ENCODE measurements at regions not wholly inside any gene's neighbourhood (a gene's known extent, or its start where the extent isn't known, plus 50 kb on each side); places are given as distances from the start of the nearest gene placed in this dataset.

- Histone ChIP-seq H3K36me3 (ENCODE audit: control insufficient read depth, insufficient read depth, low read length) (no peaks in the 10 kb centered on the region), H3K27ac (ENCODE audit: low read depth, low read length) (no peak overlapping the region), H3K4me1 (ENCODE audit: control insufficient read depth, insufficient read depth, low read length) (no peaks in the 10 kb centered on the region), H3K27me3 (ENCODE audit: control insufficient read depth, insufficient read depth, low read length) (no peaks in the 10 kb centered on the region), H3K4me3 (ENCODE audit: low read length) (no peak overlapping the region), H3K9ac (ENCODE audit: low read length) (no peak overlapping the region)
Measured at GRCh38 chr18:72225958-72226357, 318.2 kb downstream of the CBLN2 start.

- H3K27ac ChIP-seq (ENCODE audit: low read depth, low read length): no peak overlapping the region
- H3K36me3 ChIP-seq (ENCODE audit: control insufficient read depth, insufficient read depth, low read length): no peaks in the 10 kb centered on the region
- H3K4me3 ChIP-seq (ENCODE audit: low read length): no peak overlapping the region
- H3K4me1 ChIP-seq (ENCODE audit: control insufficient read depth, insufficient read depth, low read length): no peaks in the 10 kb centered on the region
- no peak overlapping the region for H3K9ac ChIP-seq (ENCODE audit: low read length)
- no peaks in the 10 kb centered on the region for H3K27me3 ChIP-seq (ENCODE audit: control insufficient read depth, insufficient read depth, low read length)
Measured at GRCh38 chr18:72223733-72224132, 320.4 kb downstream of the CBLN2 start.

GRCh38 chr18:72208920-72209676 lies 335.0 kb downstream of the CBLN2 start:
- Histone ChIP-seq H3K9ac (ENCODE audit: low read length) (no peak overlapping the region), H3K27ac (ENCODE audit: low read depth, low read length) (no peak overlapping the region), H3K4me3 (ENCODE audit: low read length) (no peak overlapping the region), H3K4me1 (ENCODE audit: control insufficient read depth, insufficient read depth, low read length) (no peaks in the 10 kb centered on the region), H3K27me3 (ENCODE audit: control insufficient read depth, insufficient read depth, low read length) (no peaks in the 10 kb centered on the region), H3K36me3 (ENCODE audit: control insufficient read depth, insufficient read depth, low read length) (no peaks in the 10 kb centered on the region)

GRCh38 chr18:72207280-72207679 lies 336.9 kb downstream of the CBLN2 start:
- Histone ChIP-seq H3K4me3 (ENCODE audit: low read length) (no peak overlapping the region), H3K27me3 (ENCODE audit: control insufficient read depth, insufficient read depth, low read length) (no peaks in the 10 kb centered on the region), H3K27ac (ENCODE audit: low read depth, low read length) (no peak overlapping the region), H3K36me3 (ENCODE audit: control insufficient read depth, insufficient read depth, low read length) (no peaks in the 10 kb centered on the region), H3K9ac (ENCODE audit: low read length) (no peak overlapping the region), H3K4me1 (ENCODE audit: control insufficient read depth, insufficient read depth, low read length) (no peaks in the 10 kb centered on the region)

- Histone ChIP-seq H3K36me3 (ENCODE audit: control insufficient read depth, insufficient read depth, low read length) (no peaks in the 10 kb centered on the region), H3K27me3 (ENCODE audit: control insufficient read depth, insufficient read depth, low read length) (no peaks in the 10 kb centered on the region), H3K9ac (ENCODE audit: low read length) (no peak overlapping the region), H3K27ac (ENCODE audit: low read depth, low read length) (no peak overlapping the region), H3K4me1 (ENCODE audit: control insufficient read depth, insufficient read depth, low read length) (no peaks in the 10 kb centered on the region), H3K4me3 (ENCODE audit: low read length) (no peak overlapping the region)
Measured at GRCh38 chr18:72206814-72207213, 337.3 kb downstream of the CBLN2 start.

- Histone ChIP-seq H3K36me3 (ENCODE audit: control insufficient read depth, insufficient read depth, low read length) (no peaks in the 10 kb centered on the region), H3K4me3 (ENCODE audit: low read length) (no peak overlapping the region), H3K4me1 (ENCODE audit: control insufficient read depth, insufficient read depth, low read length) (no peaks in the 10 kb centered on the region), H3K27ac (ENCODE audit: low read depth, low read length) (no peak overlapping the region), H3K9ac (ENCODE audit: low read length) (no peak overlapping the region), H3K27me3 (ENCODE audit: control insufficient read depth, insufficient read depth, low read length) (no peaks in the 10 kb centered on the region)
Measured at GRCh38 chr18:72201032-72201431, 343.1 kb downstream of the CBLN2 start.

- no peak overlapping the region for H3K4me3 ChIP-seq (ENCODE audit: low read length)
- no peaks in the 10 kb centered on the region for H3K36me3 ChIP-seq (ENCODE audit: control insufficient read depth, insufficient read depth, low read length)
- no peak overlapping the region for H3K9ac ChIP-seq (ENCODE audit: low read length)
- no peaks in the 10 kb centered on the region for H3K27me3 ChIP-seq (ENCODE audit: control insufficient read depth, insufficient read depth, low read length)
- no peaks in the 10 kb centered on the region for H3K4me1 ChIP-seq (ENCODE audit: control insufficient read depth, insufficient read depth, low read length)
- H3K27ac ChIP-seq (ENCODE audit: low read depth, low read length): no peak overlapping the region
Measured at GRCh38 chr18:72197591-72197990, 346.6 kb downstream of the CBLN2 start.

GRCh38 chr18:72194072-72194471 lies 350.1 kb downstream of the CBLN2 start:
- Histone ChIP-seq H3K4me1 (ENCODE audit: control insufficient read depth, insufficient read depth, low read length) (no peaks in the 10 kb centered on the region), H3K36me3 (ENCODE audit: control insufficient read depth, insufficient read depth, low read length) (no peaks in the 10 kb centered on the region), H3K27ac (ENCODE audit: low read depth, low read length) (no peak overlapping the region), H3K4me3 (ENCODE audit: low read length) (no peak overlapping the region), H3K9ac (ENCODE audit: low read length) (no peak overlapping the region), H3K27me3 (ENCODE audit: control insufficient read depth, insufficient read depth, low read length) (no peaks in the 10 kb centered on the region)

GRCh38 chr18:72187956-72188355 lies 356.2 kb downstream of the CBLN2 start:
- Histone ChIP-seq H3K27me3 (ENCODE audit: control insufficient read depth, insufficient read depth, low read length) (no peaks in the 10 kb centered on the region), H3K9ac (ENCODE audit: low read length) (no peak overlapping the region), H3K4me3 (ENCODE audit: low read length) (no peak overlapping the region), H3K27ac (ENCODE audit: low read depth, low read length) (no peak overlapping the region), H3K36me3 (ENCODE audit: control insufficient read depth, insufficient read depth, low read length) (no peaks in the 10 kb centered on the region), H3K4me1 (ENCODE audit: control insufficient read depth, insufficient read depth, low read length) (no peaks in the 10 kb centered on the region)

- no peak overlapping the region for H3K27ac ChIP-seq (ENCODE audit: low read depth, low read length)
- H3K36me3 ChIP-seq (ENCODE audit: control insufficient read depth, insufficient read depth, low read length): no peaks in the 10 kb centered on the region
- no peak overlapping the region for H3K4me3 ChIP-seq (ENCODE audit: low read length)
- H3K9ac ChIP-seq (ENCODE audit: low read length): no peak overlapping the region
- no peaks in the 10 kb centered on the region for H3K4me1 ChIP-seq (ENCODE audit: control insufficient read depth, insufficient read depth, low read length)
- no peaks in the 10 kb centered on the region for H3K27me3 ChIP-seq (ENCODE audit: control insufficient read depth, insufficient read depth, low read length)
Measured at GRCh38 chr18:72181241-72181764, 362.8 kb downstream of the CBLN2 start.

GRCh38 chr18:72180689-72181088 lies 363.5 kb downstream of the CBLN2 start:
- no peaks in the 10 kb centered on the region for H3K36me3 ChIP-seq (ENCODE audit: control insufficient read depth, insufficient read depth, low read length)
- no peak overlapping the region for H3K27ac ChIP-seq (ENCODE audit: low read depth, low read length)
- no peaks in the 10 kb centered on the region for H3K27me3 ChIP-seq (ENCODE audit: control insufficient read depth, insufficient read depth, low read length)
- H3K4me1 ChIP-seq (ENCODE audit: control insufficient read depth, insufficient read depth, low read length): no peaks in the 10 kb centered on the region
- no peak overlapping the region for H3K4me3 ChIP-seq (ENCODE audit: low read length)
- no peak overlapping the region for H3K9ac ChIP-seq (ENCODE audit: low read length)

GRCh38 chr18:72174972-72175649 lies 369.0 kb downstream of the CBLN2 start:
- no peak overlapping the region for H3K9ac ChIP-seq (ENCODE audit: low read length)
- H3K36me3 ChIP-seq (ENCODE audit: control insufficient read depth, insufficient read depth, low read length): no peaks in the 10 kb centered on the region
- no peak overlapping the region for H3K27ac ChIP-seq (ENCODE audit: low read depth, low read length)
- H3K4me3 ChIP-seq (ENCODE audit: low read length): no peak overlapping the region
- no peaks in the 10 kb centered on the region for H3K27me3 ChIP-seq (ENCODE audit: control insufficient read depth, insufficient read depth, low read length)
- no peaks in the 10 kb centered on the region for H3K4me1 ChIP-seq (ENCODE audit: control insufficient read depth, insufficient read depth, low read length)

GRCh38 chr18:72171596-72171995 lies 372.5 kb downstream of the CBLN2 start:
- H3K36me3 ChIP-seq (ENCODE audit: control insufficient read depth, insufficient read depth, low read length): no peaks in the 10 kb centered on the region

More at GRCh38 chr18:72171596-72171995, 372.5 kb downstream of the CBLN2 start:
- H3K27me3 ChIP-seq (ENCODE audit: control insufficient read depth, insufficient read depth, low read length): no peaks in the 10 kb centered on the region
- no peak overlapping the region for H3K4me3 ChIP-seq (ENCODE audit: low read length)
- H3K4me1 ChIP-seq (ENCODE audit: control insufficient read depth, insufficient read depth, low read length): no peaks in the 10 kb centered on the region
- no peak overlapping the region for H3K27ac ChIP-seq (ENCODE audit: low read depth, low read length)
- H3K9ac ChIP-seq (ENCODE audit: low read length): no peak overlapping the region
